Activated CD8-positive, alpha-beta memory T cell treated with anti-CD3 and anti-CD28 coated beads, Interleukin-2, amount 50 U/mL, for 48 hours (primary cell): ENCODE measurements at regions not wholly inside any gene's neighbourhood (a gene's known extent, or its start where the extent isn't known, plus 50 kb on each side); places are given as distances from the start of the nearest gene placed in this dataset.

Experiments
- DNase-seq: peaks from one replicate; pipeline ENCODE4 v3.0.0-alpha.2; 2020

DNA sequence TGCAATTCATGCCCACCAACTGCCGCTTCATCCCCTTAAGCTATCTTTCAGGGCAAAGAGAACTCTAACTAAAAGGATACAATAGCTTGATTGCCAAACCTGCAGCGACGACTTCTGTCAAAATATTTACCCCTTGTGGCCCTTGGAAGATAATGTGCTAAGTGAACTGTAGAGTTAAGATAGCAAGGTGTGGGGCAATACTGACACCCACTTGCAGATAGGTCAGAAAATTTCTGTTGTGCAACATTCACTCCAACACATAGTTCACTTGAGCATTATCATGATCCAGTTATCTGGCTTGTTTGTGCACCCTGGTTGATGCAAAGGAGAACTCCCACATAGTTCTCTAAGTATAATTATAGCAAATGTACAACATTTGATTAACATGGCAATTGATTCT lies 55.6 kb downstream of the RHOXF2B start:
- no peak for DNase-seq

DNA sequence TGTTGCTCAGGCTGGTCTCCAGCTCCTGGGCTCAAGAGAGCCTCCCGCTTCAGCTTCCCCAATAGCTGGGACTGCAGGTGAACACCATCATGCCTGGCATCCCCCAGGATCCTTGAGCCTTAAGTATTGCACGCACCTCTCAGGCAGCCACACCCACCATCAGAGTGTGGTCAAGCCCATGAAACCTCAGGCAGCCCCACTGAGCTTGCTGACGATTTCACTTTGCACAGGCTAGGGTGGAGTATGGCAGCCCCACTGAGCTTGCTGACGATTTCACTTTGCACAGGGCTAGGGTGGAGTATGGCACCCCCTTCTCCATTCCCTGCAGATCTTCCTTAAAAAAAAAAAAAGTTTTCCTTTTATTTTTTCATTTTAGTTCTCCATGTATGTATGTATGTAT lies 57.2 kb downstream of the RHOXF2B start:
- no peak for DNase-seq

DNA sequence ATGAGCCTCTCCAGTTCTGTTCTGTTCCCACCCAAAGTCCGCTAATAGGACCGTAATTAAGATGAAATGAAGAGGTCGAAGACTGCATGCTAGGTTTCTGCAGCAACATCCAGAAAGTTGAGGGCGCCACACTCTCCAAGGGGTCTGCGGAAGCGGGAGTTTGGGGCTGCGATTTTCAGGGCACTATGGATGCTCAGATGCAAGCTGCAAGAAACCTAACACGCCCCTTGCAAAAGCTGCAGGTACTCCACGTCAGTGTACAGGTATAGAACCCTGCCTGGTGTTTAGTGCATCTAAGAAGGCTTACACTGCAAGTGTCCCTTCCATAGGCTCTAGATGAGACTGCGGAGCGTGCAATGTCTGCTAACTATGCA lies 61.4 kb downstream of the RHOXF2B start:
- DNase-seq, result no peak

DNA sequence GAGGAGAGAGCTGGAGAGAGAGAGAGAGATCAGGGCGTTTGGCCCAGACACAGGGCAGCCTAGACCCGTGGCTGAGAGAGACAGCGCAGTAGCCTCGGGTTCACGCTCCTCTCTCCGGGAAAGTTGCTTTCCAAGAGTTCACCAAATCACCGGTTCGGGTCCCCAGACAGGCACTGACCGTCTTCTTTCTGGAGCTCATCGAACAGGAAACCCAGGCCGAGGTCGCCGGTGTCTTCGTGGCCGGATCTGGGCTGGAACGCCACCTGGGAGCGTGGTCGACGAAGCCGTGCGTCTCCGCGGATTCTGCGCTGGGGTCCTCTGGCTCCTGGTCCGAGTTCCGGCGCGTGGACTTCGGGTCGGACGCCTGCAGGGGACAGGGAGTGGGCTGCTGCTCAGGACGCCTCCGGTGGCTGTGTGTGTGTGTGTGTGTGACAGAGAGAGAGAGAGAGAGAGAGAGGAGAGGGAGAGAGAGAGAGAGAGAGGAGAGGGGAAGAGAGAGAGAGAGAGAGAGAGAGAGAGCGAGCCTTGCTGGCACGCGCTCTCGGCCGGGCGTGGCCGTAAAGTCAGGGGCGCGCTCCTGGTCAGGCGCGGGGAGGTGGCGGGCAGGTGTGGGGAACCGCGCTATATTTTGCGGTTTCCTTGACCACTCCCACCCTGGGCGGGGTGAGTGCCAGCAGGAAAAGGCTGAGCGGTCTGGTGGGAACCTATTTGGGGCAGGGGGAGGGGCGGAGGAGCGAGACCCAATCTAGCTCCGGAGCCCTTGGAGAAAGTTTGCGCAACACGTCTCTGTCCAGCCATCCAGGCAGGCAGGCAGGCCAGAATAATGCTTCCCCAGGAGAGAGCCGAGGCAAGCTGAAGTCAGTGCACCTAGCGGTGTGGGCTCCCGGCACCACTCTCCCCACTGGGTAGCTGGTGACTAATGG lies 62.1 kb downstream of the RHOXF2B start:
- no peak for DNase-seq

DNA sequence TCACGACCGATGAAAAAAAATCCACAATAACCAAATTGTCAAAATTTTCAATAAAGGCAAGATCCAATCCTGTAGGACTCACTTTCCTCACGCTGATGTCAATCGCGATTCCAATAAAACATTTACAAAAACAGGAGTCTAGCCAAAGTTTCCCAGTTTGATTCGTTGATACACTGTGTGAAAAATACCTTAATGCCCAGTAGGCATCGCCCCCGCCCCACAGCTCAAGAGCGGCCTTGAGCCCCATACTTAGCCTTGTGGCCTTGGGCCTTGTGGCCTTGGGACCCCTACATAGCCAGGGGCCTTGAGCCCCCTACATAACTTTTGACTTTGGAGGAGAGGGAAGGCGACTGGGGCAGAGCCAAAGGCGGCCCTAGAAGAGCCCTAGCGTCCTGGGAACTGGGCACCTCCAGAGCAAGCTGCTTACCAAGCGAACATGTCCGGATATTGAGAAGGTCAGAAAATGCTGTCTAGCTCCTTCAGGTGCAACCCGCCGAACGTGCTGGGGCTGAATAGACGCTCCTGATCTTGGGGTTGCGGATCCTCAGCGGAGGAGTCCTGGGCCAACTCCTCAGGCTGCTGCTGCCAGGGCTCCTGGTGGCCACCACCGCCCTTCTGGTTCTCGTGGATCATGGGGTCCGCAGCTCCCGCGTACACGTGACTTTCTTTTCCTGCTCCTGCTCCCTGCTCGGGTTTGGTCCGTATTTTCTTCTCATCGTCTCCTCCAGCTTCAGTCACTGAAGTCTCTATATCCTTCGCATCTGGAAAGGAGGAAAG lies 62.9 kb downstream of the RHOXF2B start:
- DNase-seq, result no peak

DNA sequence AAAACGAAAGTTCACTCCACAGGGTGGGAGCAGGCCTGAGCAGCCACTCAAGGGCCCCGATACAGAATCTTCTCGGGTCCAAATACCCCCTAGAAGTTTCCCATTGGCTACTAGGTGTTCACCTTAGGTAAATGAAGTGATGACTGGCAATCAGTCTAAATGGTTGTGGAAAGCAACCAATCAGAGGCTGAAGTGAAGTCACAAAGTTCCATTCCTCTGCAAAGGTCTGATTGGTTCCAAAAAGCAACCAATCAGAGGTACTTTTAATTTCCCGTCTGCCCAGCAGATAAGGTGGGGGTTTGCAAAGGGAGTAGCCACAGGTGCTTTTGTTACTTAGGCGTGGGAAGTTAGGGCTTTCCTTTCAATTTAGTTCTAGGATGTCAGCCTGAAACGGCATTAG lies 58.2 kb upstream of the NKAP start:
- no peak for DNase-seq

DNA sequence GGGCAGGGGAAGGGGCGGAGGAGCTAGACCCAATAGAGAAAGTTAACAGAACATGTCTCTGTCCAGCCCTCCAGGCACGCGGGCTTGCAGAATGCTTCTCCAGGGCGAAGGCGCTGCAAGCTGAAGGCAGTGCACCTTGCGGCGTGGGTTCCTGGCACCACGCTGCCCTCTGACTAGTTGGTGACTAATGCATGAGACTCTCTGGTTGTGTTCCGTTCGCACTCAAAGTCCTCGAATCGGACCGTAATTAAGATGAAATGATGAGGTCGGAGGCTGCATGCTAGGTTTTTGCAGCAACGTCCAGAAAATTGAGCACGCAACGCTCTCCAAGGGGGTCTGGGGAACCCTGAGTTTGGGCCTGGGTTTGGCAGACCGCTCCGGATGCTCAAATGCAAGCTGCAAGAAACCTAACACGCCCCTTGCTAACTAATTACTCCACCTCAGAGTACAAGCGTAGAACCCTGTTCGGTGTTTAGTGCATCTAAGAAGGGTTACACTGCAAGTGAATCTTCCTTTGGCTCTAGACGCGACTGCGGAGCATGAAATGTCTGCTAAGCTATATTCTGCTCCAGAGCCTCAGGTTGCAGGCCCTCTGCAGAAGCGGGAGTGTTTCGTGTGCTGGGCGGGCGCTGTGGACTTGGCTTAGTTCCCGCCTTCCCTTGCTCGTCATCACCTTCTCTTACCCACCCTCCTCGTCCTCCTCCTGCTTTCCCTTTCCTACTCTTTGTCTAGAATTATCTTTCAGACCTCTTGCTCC lies 57.1 kb upstream of the NKAP start:
- DNase-seq, result peak; percentile 55

DNA sequence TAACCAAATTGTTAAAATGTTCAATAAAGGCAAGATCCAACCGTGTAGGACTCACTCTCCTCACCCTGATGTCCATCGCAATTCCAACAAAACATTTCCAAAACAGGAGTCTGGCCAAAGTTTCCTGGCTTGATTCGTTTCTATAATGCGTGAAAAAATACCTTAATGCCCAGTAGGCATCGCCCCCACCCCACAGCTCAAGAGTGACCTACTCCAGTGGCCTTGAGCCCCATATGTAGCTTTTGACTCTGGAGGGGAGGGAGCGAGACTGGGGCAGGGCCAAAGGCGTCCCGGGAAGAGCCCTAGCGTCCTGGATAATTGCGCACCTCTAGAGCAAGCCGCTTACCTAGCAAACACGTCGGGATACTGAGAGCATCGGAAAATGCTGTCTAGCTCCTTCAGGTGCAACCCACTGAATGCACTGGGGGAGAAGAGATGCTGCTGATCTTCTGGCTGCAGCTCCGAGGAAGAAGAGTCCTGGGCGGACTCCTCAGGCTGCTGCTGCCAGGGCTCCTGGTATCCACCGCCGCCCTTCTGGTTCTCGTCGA lies 55.6 kb upstream of the NKAP start:
- no peak for DNase-seq

DNA sequence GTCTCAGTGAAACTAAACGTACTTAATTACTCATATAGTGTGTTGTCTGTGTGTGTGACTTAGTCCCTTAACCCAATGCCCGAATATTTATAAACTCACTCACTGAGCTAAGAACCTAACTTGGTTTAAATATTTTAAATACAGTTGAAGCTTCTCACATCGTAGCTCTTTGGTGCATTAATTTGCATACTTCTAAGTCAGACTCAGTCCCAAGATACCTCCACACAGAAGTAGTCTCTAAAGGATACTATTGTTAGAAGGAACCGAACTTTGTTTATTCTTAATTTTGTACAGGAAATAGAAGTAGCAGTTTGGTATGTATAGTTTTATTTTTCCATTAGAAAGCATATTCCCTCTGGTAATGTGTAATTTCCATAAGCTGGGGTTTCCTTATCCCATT lies 54.0 kb upstream of the NKAP start:
- DNase-seq, result no peak

DNA sequence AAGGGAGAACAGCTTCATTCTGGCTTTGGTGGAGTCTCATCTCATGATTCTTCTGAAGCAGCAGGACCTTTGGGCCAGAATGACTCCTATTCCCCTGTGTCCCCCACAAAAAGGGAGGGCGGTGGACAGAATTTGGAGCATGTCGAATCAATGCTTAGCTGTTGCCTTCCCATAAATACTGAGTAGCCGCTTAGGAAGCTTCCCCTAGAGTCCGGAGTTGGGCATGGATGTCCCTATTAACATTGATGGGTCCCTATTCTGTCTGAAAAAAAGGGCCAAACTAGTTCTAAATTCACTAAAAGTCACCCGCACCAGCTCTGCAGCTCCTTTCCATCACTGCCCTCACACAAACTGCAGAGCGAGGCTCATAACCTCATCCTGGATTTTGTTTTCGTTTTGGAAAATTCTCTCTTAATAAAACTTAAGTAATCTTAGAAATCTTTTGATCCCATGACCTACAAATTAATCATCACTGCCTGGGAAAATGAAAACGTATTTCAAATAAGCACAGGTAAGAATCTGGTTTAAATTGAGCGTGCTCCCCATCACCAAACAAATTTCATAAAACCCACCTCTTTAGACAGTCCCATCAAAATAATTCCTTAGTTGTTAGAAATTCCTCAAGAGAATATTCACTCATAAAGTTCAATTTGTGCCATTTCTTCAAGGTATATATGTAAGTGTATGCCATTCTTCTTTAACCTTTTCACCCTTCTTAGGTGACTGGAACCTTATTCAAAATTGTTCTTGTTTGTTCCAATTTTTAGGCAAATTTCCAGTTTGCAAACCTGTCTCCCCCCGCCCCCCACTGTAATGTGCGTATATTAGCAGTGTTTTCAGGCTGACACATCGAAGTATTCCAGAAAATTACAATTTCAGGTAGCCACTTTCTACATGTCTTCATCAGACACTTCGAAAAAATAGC lies 53.3 kb upstream of the NKAP start:
- no peak for DNase-seq

DNA sequence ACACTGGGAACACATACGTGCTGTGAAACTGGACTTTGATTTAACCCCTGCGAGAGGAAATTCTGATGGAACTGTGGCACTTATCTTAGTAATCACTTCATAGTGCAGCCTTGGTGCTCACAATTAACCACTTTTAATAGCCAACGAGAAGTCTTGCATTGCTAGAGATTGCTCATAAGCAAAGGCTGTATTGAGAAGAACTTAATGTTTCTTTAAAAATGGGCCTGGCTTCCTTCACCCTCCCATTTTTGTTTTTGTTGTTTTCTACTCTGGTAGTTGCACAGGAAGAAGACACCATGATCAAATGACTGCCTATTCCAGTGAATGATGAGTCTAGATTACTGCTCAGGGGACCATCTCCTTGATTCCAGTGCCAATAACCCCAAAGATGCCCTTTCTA lies 52.5 kb upstream of the NKAP start:
- DNase-seq, result no peak
